ENCODE measurements at regions not wholly inside any gene's neighbourhood (a gene's known extent, or its start where the extent isn't known, plus 50 kb on each side); places are given as distances from the start of the nearest gene placed in this dataset.

DNA sequence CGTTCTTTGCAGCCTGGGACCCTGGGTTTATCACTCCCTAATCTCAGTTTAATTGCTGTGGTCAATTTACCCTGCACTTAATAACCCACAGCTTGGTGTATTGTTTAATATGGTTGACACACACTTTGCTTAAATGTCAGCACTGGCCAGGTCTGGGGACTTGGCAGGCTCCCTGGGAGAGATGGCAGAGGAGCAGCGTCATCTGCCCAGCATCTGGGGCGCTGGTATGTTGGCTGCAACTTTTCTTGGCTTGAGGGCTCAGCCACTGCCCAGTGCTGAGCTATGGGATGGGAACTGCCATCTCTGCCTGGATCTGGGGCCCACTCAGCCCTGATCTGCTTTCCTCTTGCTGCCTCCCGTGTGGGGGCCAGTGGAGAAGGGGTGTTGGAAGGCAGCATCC, 115.7 kb upstream of the IRX3 start:
- TF ChIP-seq, protein P1, sequence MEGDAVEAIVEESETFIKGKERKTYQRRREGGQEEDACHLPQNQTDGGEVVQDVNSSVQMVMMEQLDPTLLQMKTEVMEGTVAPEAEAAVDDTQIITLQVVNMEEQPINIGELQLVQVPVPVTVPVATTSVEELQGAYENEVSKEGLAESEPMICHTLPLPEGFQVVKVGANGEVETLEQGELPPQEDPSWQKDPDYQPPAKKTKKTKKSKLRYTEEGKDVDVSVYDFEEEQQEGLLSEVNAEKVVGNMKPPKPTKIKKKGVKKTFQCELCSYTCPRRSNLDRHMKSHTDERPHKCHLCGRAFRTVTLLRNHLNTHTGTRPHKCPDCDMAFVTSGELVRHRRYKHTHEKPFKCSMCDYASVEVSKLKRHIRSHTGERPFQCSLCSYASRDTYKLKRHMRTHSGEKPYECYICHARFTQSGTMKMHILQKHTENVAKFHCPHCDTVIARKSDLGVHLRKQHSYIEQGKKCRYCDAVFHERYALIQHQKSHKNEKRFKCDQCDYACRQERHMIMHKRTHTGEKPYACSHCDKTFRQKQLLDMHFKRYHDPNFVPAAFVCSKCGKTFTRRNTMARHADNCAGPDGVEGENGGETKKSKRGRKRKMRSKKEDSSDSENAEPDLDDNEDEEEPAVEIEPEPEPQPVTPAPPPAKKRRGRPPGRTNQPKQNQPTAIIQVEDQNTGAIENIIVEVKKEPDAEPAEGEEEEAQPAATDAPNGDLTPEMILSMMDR (conservative IDR thresholded peaks at IDR 0.05; ENCODE audit: low read depth in 2 of 2) = no peak
- TF ChIP-seq CREB1 (CRISPR knock-in tag; IDR thresholded peaks at IDR 0.05; ENCODE audit: low read depth) (no peak), EZH2 (IDR thresholded peaks at IDR 0.05; ENCODE audit: low read depth, unreplicated experiment) (no peak), EZH2phosphoT487 (IDR thresholded peaks at IDR 0.05; ENCODE audit: unreplicated experiment) (no peak), JUNB (IDR thresholded peaks at IDR 0.05; ENCODE audit: unreplicated experiment) (no peak), POLR2AphosphoS5 (IDR thresholded peaks at IDR 0.05; ENCODE audit: low read depth) (no peak), STAT1 (IDR thresholded peaks at IDR 0.05; ENCODE audit: unreplicated experiment) (no peak), ZNF331 (CRISPR knock-in tag; IDR thresholded peaks at IDR 0.05; ENCODE audit: low read depth) (no peak)
- TF ChIP-seq, protein P2, sequence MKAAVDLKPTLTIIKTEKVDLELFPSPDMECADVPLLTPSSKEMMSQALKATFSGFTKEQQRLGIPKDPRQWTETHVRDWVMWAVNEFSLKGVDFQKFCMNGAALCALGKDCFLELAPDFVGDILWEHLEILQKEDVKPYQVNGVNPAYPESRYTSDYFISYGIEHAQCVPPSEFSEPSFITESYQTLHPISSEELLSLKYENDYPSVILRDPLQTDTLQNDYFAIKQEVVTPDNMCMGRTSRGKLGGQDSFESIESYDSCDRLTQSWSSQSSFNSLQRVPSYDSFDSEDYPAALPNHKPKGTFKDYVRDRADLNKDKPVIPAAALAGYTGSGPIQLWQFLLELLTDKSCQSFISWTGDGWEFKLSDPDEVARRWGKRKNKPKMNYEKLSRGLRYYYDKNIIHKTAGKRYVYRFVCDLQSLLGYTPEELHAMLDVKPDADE (IDR thresholded peaks at IDR 0.05) = no peak
- TF ChIP-seq, protein P3, sequence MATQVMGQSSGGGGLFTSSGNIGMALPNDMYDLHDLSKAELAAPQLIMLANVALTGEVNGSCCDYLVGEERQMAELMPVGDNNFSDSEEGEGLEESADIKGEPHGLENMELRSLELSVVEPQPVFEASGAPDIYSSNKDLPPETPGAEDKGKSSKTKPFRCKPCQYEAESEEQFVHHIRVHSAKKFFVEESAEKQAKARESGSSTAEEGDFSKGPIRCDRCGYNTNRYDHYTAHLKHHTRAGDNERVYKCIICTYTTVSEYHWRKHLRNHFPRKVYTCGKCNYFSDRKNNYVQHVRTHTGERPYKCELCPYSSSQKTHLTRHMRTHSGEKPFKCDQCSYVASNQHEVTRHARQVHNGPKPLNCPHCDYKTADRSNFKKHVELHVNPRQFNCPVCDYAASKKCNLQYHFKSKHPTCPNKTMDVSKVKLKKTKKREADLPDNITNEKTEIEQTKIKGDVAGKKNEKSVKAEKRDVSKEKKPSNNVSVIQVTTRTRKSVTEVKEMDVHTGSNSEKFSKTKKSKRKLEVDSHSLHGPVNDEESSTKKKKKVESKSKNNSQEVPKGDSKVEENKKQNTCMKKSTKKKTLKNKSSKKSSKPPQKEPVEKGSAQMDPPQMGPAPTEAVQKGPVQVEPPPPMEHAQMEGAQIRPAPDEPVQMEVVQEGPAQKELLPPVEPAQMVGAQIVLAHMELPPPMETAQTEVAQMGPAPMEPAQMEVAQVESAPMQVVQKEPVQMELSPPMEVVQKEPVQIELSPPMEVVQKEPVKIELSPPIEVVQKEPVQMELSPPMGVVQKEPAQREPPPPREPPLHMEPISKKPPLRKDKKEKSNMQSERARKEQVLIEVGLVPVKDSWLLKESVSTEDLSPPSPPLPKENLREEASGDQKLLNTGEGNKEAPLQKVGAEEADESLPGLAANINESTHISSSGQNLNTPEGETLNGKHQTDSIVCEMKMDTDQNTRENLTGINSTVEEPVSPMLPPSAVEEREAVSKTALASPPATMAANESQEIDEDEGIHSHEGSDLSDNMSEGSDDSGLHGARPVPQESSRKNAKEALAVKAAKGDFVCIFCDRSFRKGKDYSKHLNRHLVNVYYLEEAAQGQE (IDR thresholded peaks at IDR 0.05; ENCODE audit: unreplicated experiment) = no peak
